HepG2 (cell line): ENCODE measurements at regions not wholly inside any gene's neighbourhood (a gene's known extent, or its start where the extent isn't known, plus 50 kb on each side); places are given as distances from the start of the nearest gene placed in this dataset.

Experiments used
- ATAC-seq: fragments of 200-7000 bp; cut with Tn5 transposase; 3 replicates; pipeline ENCODE4 v1.9.1; 2020; ENCODE audit warnings: mild to moderate bottlenecking, moderate library complexity
- BruUV-seq: library from RNA; stranded (reverse); fragments of 400-500 nt; replicated peaks from 2 replicates; lab custom pipeline; 2021; lab: Mats Ljungman, UMichigan
- CTCF ChIA-PET: fragments of 300-600 bp; formaldehyde crosslinking; extraction: SDS; loops from one replicate; lab custom pipeline; 2021; ENCODE audit warnings: low total read pairs, inconsistent platforms, low intra/inter-chr PET ratio; lab: Yijun Ruan, JAX
- POLR2A ChIA-PET: fragments of 350-600 bp; sonication (Branson Sonifier 250); formaldehyde crosslinking; loops from one replicate; lab custom pipeline; 2020; ENCODE audit warnings: antibody characterized with exemption, inconsistent platforms; lab: Yijun Ruan, JAX
- DNase-seq: peaks from one replicate; pipeline ENCODE4 v3.0.0-alpha.2; 2015; ENCODE audit warnings: low spot score
- FAIRE-seq: peaks from 3 replicates; lab custom pipeline; 2011; peaks lifted over from hg19 to GRCh38; lab: Jason Lieb, UNC
- H2AFZ ChIP-seq: one replicate; pipeline ENCODE4 v1.6.1; 2011; ENCODE audit warnings: low read length, inconsistent platforms
- H3K27ac ChIP-seq: fragments of 300-600 bp; 3 replicates; pipeline ENCODE4 v1.8.0; 2011; ENCODE audit warnings: mixed run types, mild to moderate bottlenecking, mixed read lengths, low read length, inconsistent platforms; ENCODE audit not compliant: insufficient read depth; ENCODE audit errors: extremely low read length
- H3K27me3 ChIP-seq, 2 experiments: fragments of 200-600 bp in 1 of 2; 2 replicates in 1 of 2; 3 replicates in 1 of 2; pipeline versions ENCODE4 v1.6.0 to v1.8.0; 2011; ENCODE audit warnings: low read length in 2 of 2, mild to moderate bottlenecking in 2 of 2, moderate library complexity in 2 of 2, inconsistent platforms in 1 of 2; ENCODE audit not compliant: insufficient read depth in 2 of 2, control insufficient read depth in 1 of 2
- H3K36me3 ChIP-seq, 2 experiments: fragments of 200-600 bp in 1 of 2; replicated peaks in 1 of 2; 2 replicates in 1 of 2; 3 replicates in 1 of 2; pipeline versions ENCODE4 v1.5.1 to v1.8.0; 2011; ENCODE audit warnings: low read length in 2 of 2, inconsistent platforms in 1 of 2; ENCODE audit not compliant: insufficient read depth in 2 of 2, control insufficient read depth in 1 of 2
- H3K4me1 ChIP-seq: 2 replicates; pipeline ENCODE4 v1.5.1; 2012; ENCODE audit warnings: low read length, inconsistent platforms; ENCODE audit not compliant: insufficient read depth
- H3K4me2 ChIP-seq: 2 replicates; pipeline ENCODE4 v1.6.0; 2011; ENCODE audit warnings: low read depth, low read length, inconsistent platforms
- H3K4me3 ChIP-seq, 3 experiments: fragments of 200-600 bp in 1 of 3; sonication (generic), shearing (Covaris generic) in 1 of 3; replicated peaks in 1 of 3; 2 replicates each; pipeline ENCODE4 v1.5.1; 2011 to 2016; ENCODE audit warnings: low read length in 3 of 3, inconsistent platforms in 2 of 3, low read depth in 2 of 3, mild to moderate bottlenecking in 2 of 3, control low read depth in 1 of 3, mixed read lengths in 1 of 3; ENCODE audit not compliant: insufficient read depth in 1 of 3
- H3K79me2 ChIP-seq: one replicate; pipeline ENCODE4 v1.6.1; 2011; ENCODE audit warnings: low read length, inconsistent platforms; ENCODE audit not compliant: insufficient read depth
- H3K9ac ChIP-seq: 2 replicates; pipeline ENCODE4 v1.6.0; 2011; ENCODE audit warnings: mild to moderate bottlenecking, low read depth, low read length, inconsistent platforms; ENCODE audit not compliant: insufficient read depth
- H3K9me3 ChIP-seq: 2 replicates; pipeline ENCODE4 v1.5.1; 2012; ENCODE audit warnings: mild to moderate bottlenecking, low read length
- H4K20me1 ChIP-seq: 2 replicates; pipeline ENCODE4 v1.6.0; 2011; ENCODE audit warnings: inconsistent platforms, mild to moderate bottlenecking, low read length, moderate library complexity; ENCODE audit not compliant: insufficient read depth
- BRCA1 ChIP-seq: sonication (generic); formaldehyde crosslinking; IDR thresholded peaks from 2 replicates; pipeline ENCODE4 v1.4.0; 2020; ENCODE audit warnings: missing genetic modification reagents
- EZH2 ChIP-seq: conservative IDR thresholded peaks from 2 replicates; pipeline ENCODE4 v1.6.1; 2012; ENCODE audit warnings: mild to moderate bottlenecking, low read depth, low read length, moderate library complexity
- KDM3A ChIP-seq: IDR thresholded peaks from 2 replicates; pipeline ENCODE4 v1.6.1; 2018; ENCODE audit warnings: low read depth, missing compliant biosample characterization
- MED8 ChIP-seq: sonication (generic); formaldehyde crosslinking; IDR thresholded peaks from 2 replicates; pipeline ENCODE4 v1.8.1; 2023; ENCODE audit warnings: mild to moderate bottlenecking, missing genetic modification reagents; ENCODE audit not compliant: insufficient replicate concordance
- PHF8 ChIP-seq: sonication (generic); formaldehyde crosslinking; IDR thresholded peaks from 2 replicates; pipeline ENCODE4 v1.5.0; 2020; ENCODE audit warnings: missing genetic modification reagents
- POLR2A ChIP-seq, 2 experiments: IDR thresholded peaks; 2 replicates each; pipeline ENCODE4 v1.6.1; 2011; ENCODE audit warnings: low read depth in 2 of 2, low read length in 2 of 2, mild to moderate bottlenecking in 1 of 2, moderate library complexity in 1 of 2; ENCODE audit not compliant: insufficient read depth in 1 of 2
- RFXAP ChIP-seq: sonication (generic); formaldehyde crosslinking; IDR thresholded peaks from 2 replicates; pipeline ENCODE4 v1.4.0; 2020; ENCODE audit warnings: missing genetic modification reagents, borderline replicate concordance
- SIN3A ChIP-seq: IDR thresholded peaks from 2 replicates; pipeline ENCODE4 v1.6.1; 2011; ENCODE audit warnings: low read depth, mild to moderate bottlenecking, control low read depth, low read length, borderline replicate concordance
- TCF7 ChIP-seq: sonication (generic); IDR thresholded peaks from 2 replicates; pipeline ENCODE4 v1.6.1; 2016; ENCODE audit warnings: antibody characterized with exemption, low read depth
- TCF7L2 ChIP-seq: IDR thresholded peaks from 2 replicates; pipeline ENCODE4 v1.6.1; 2011; ENCODE audit warnings: mild to moderate bottlenecking, low read depth, low read length, moderate library complexity
- ZNF317 ChIP-seq: sonication (generic); formaldehyde crosslinking; IDR thresholded peaks from 2 replicates; pipeline ENCODE4 v1.5.0; 2020; ENCODE audit warnings: mild to moderate bottlenecking, missing genetic modification reagents
- WGBS: methylation state at CpG from one replicate; pipeline ENCODE4 v1.1.6; 2017; ENCODE audit warnings: low lambda C conversion rate; 5-methylcytosine and 5-hydroxymethylcytosine counted together
- in situ Hi-C: cut with HindIII; loops from 2 replicates; pipeline ENCODE4 v1.10.0; 2017; ENCODE audit warnings: low pct_unique_long_range_greater_than_20kb; ENCODE audit not compliant: extremely low pct_ligation_motif_present
- intact Hi-C: fragments of 100-400 bp; cut with micrococcal nuclease; formaldehyde crosslinking; loops from one replicate; pipeline ENCODE4 v1.10.0; 2022; ENCODE audit not compliant: unreplicated experiment

DNA sequence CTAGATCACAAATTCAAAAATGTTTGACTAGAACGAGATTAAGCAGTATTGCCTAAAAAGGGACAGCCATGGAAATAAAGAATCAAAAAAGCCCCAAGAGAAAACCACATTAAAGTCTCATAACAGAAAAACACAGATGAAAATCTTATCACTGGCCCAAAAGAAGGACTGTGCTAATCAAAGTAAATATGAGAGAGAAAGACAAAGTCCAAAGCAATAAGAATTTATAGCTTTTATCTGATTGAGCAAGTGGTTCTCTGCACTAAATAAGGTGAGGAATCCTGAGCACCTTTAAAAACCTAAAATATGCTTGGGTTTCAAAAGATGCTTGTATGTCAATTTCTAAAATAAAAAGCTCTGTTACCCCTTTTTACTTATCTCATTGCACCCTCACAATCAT is 409.3 kb downstream of the GASK1B start:
- Histone ChIP-seq H3K79me2 (no peaks in the 10 kb centered on the region), H4K20me1 (no peaks in the 10 kb centered on the region), H3K4me3 (no peak overlapping the region), H3K4me1 (no peaks in the 10 kb centered on the region), H3K9ac (no peak overlapping the region), H3K9me3 (no peaks in the 10 kb centered on the region), H3K4me2 (no peak overlapping the region), H3K27me3 (no peaks in the 10 kb centered on the region), H2AFZ (no peak overlapping the region), H3K36me3 (no peaks in the 10 kb centered on the region), H3K27ac (no peak overlapping the region)
- no peak for TF ChIP-seq MED8 (CRISPR knock-in tag)
- POLR2A ChIA-PET: no interaction called here
- WGBS: 0% methylated on average over 1 of the region's 1 CpG
- DNase-seq (no peak), ATAC-seq (no peak), FAIRE-seq (no peak)
- intact Hi-C loops: no loop called here
- CTCF ChIA-PET: no interaction called here
- no TSS peak for BruUV-seq
- in situ Hi-C loops: no loop called here

GRCh38 chr4:157754410-157754809 is 418.4 kb downstream of the GASK1B start:
- FAIRE-seq (no peak), DNase-seq (no peak), ATAC-seq (no peak)
- in situ Hi-C loops: no loop called here
- Histone ChIP-seq H4K20me1 (no peaks in the 10 kb centered on the region), H3K4me2 (no peak overlapping the region), H3K79me2 (no peaks in the 10 kb centered on the region), H3K36me3 (no peaks in the 10 kb centered on the region), H3K4me1 (no peaks in the 10 kb centered on the region), H2AFZ (no peak overlapping the region), H3K9me3 (no peaks in the 10 kb centered on the region), H3K27ac (no peak overlapping the region), H3K27me3 (no peaks in the 10 kb centered on the region), H3K4me3 (no peak overlapping the region), H3K9ac (no peak overlapping the region)
- ChIA-PET CTCF (no interaction called here), POLR2A (no interaction called here)
- no TSS peak for BruUV-seq
- intact Hi-C loops: no loop called here
- 21% methylated on average over 2 of the region's 2 CpGs for WGBS
- TF ChIP-seq ZNF317 (CRISPR knock-in tag) (no peak), TCF7L2 (no peak), EZH2 (no peak), KDM3A (no peak), POLR2A (IDR thresholded peaks at IDR 0.05; ENCODE audit: insufficient read depth in 1 of 2, low read depth in 2 of 2, low read length in 2 of 2) (no peak), BRCA1 (CRISPR knock-in tag) (no peak), PHF8 (CRISPR knock-in tag) (no peak), SIN3A (no peak), RFXAP (no peak), TCF7 (no peak)
